ENCODE measurements at regions not wholly inside any gene's neighbourhood (a gene's known extent, or its start where the extent isn't known, plus 50 kb on each side); places are given as distances from the start of the nearest gene placed in this dataset.

- H3K36me3 Mint-ChIP-seq (ENCODE audit: insufficient read depth, unreplicated experiment), result no peaks in the 10 kb centered on the region
- Histone ChIP-seq H3K27me3 (replicated peaks; ENCODE audit: control insufficient read depth, insufficient read depth, low read length) (no peaks in the 10 kb centered on the region), H3K4me1 (no peaks in the 10 kb centered on the region), H3K36me3 (ENCODE audit: control insufficient read depth, insufficient read depth, low read length) (no peaks in the 10 kb centered on the region), H3K9me3 (no peaks in the 10 kb centered on the region), H3K4me3 (ENCODE audit: low read depth, low read length) (no peak overlapping the region)
- no peak for DNase-seq
- no peak for TF ChIP-seq CTCF (IDR thresholded peaks at IDR 0.05; ENCODE audit: insufficient read depth in 1 of 2, low read depth in 1 of 2, low read length in 1 of 2, severe bottlenecking in 1 of 2, unreplicated experiment in 1 of 2)
- H3K4me3 Mint-ChIP-seq (ENCODE audit: unreplicated experiment), result no peak overlapping the region
- H3K27ac Mint-ChIP-seq (ENCODE audit: unreplicated experiment), result no peak overlapping the region
- intact Hi-C loops (cut with micrococcal nuclease; ENCODE audit: unreplicated experiment), result loop anchor here (5.0 kb wide), 1 partner anchor 137 kb away; no protein-coding TSS in a partner anchor
- no peaks in the 10 kb centered on the region for H3K9me3 Mint-ChIP-seq (ENCODE audit: unreplicated experiment)
- ChIA-PET CTCF (no interaction called here), POLR2A (no interaction called here)
- H3K27me3 Mint-ChIP-seq (ENCODE audit: insufficient read depth, unreplicated experiment), result no peaks in the 10 kb centered on the region
- BruUV-seq (replicated peaks), result no TSS peak
- H3K4me1 Mint-ChIP-seq (ENCODE audit: low read depth, unreplicated experiment), result no peaks in the 10 kb centered on the region
Observed at GRCh38 chr14:84029246-84029645, 1500.7 kb upstream of the FLRT2 start.

GRCh38 chr14:84029720-84030119 lies 1500.2 kb upstream of the FLRT2 start:
- Histone ChIP-seq H3K9me3 (no peaks in the 10 kb centered on the region), H3K4me3 (ENCODE audit: low read depth, low read length) (no peak overlapping the region), H3K36me3 (ENCODE audit: control insufficient read depth, insufficient read depth, low read length) (no peaks in the 10 kb centered on the region), H3K4me1 (no peaks in the 10 kb centered on the region), H3K27me3 (replicated peaks; ENCODE audit: control insufficient read depth, insufficient read depth, low read length) (no peaks in the 10 kb centered on the region)
- POLR2A ChIA-PET, result no interaction called here
- Mint-ChIP-seq H3K4me3 (ENCODE audit: unreplicated experiment) (no peak overlapping the region), H3K4me1 (ENCODE audit: low read depth, unreplicated experiment) (no peaks in the 10 kb centered on the region), H3K9me3 (ENCODE audit: unreplicated experiment) (no peaks in the 10 kb centered on the region), H3K27ac (ENCODE audit: unreplicated experiment) (no peak overlapping the region), H3K36me3 (ENCODE audit: insufficient read depth, unreplicated experiment) (no peaks in the 10 kb centered on the region), H3K27me3 (ENCODE audit: insufficient read depth, unreplicated experiment) (no peaks in the 10 kb centered on the region)
- CTCF ChIA-PET, result no interaction called here
- DNase-seq, result no peak
- intact Hi-C loops (cut with micrococcal nuclease; ENCODE audit: unreplicated experiment), result loop anchor here (5.0 kb wide), 1 partner anchor 137 kb away; no protein-coding TSS in a partner anchor
- TF ChIP-seq CTCF (IDR thresholded peaks at IDR 0.05; ENCODE audit: insufficient read depth in 1 of 2, low read depth in 1 of 2, low read length in 1 of 2, severe bottlenecking in 1 of 2, unreplicated experiment in 1 of 2), result no peak
- no TSS peak for BruUV-seq (replicated peaks)

GRCh38 chr14:84036840-84037239 lies 1493.1 kb upstream of the FLRT2 start:
- no peak overlapping the region for H3K27ac Mint-ChIP-seq (ENCODE audit: unreplicated experiment)
- H3K27me3 ChIP-seq (replicated peaks; ENCODE audit: control insufficient read depth, insufficient read depth, low read length), result no peaks in the 10 kb centered on the region
- no peaks in the 10 kb centered on the region for H3K36me3 ChIP-seq (ENCODE audit: control insufficient read depth, insufficient read depth, low read length)
- H3K36me3 Mint-ChIP-seq (ENCODE audit: insufficient read depth, unreplicated experiment), result no peaks in the 10 kb centered on the region
- DNase-seq, result no peak
- H3K9me3 ChIP-seq, result no peaks in the 10 kb centered on the region
- ChIA-PET CTCF (no interaction called here), POLR2A (no interaction called here)
- no peaks in the 10 kb centered on the region for H3K9me3 Mint-ChIP-seq (ENCODE audit: unreplicated experiment)
- no peaks in the 10 kb centered on the region for H3K4me1 ChIP-seq
- BruUV-seq (replicated peaks), result no TSS peak
- H3K4me1 Mint-ChIP-seq (ENCODE audit: low read depth, unreplicated experiment), result no peaks in the 10 kb centered on the region
- H3K4me3 Mint-ChIP-seq (ENCODE audit: unreplicated experiment), result no peak overlapping the region
- intact Hi-C loops (cut with micrococcal nuclease; ENCODE audit: unreplicated experiment), result no loop called here
- H3K4me3 ChIP-seq (ENCODE audit: low read depth, low read length), result no peak overlapping the region
- H3K27me3 Mint-ChIP-seq (ENCODE audit: insufficient read depth, unreplicated experiment), result no peaks in the 10 kb centered on the region
- no peak for TF ChIP-seq CTCF (IDR thresholded peaks at IDR 0.05; ENCODE audit: insufficient read depth in 1 of 2, low read depth in 1 of 2, low read length in 1 of 2, severe bottlenecking in 1 of 2, unreplicated experiment in 1 of 2)

Measured in Caco-2 (cell line).